Astrocyte (in vitro differentiated cells and primary cell): ENCODE measurements at regions not wholly inside any gene's neighbourhood (a gene's known extent, or its start where the extent isn't known, plus 50 kb on each side); places are given as distances from the start of the nearest gene placed in this dataset.

Source experiments
- EZH2 ChIP-seq: IDR thresholded peaks from 2 replicates; pipeline ENCODE4 v1.6.1; 2012; ENCODE audit warnings: mild to moderate bottlenecking, low read length, inconsistent platforms; ENCODE audit not compliant: insufficient read depth
- TF ChIP-seq, protein P1 (sequence below): IDR thresholded peaks from 2 replicates; pipeline ENCODE4 v1.5.1; 2011; ENCODE audit warnings: low read depth, mild to moderate bottlenecking, inconsistent platforms, low read length, moderate library complexity; ENCODE audit not compliant: insufficient read depth

GRCh38 chr1:203571661-203572060 lies 55.0 kb upstream of the ATP2B4 start:
- TF ChIP-seq, protein P1, sequence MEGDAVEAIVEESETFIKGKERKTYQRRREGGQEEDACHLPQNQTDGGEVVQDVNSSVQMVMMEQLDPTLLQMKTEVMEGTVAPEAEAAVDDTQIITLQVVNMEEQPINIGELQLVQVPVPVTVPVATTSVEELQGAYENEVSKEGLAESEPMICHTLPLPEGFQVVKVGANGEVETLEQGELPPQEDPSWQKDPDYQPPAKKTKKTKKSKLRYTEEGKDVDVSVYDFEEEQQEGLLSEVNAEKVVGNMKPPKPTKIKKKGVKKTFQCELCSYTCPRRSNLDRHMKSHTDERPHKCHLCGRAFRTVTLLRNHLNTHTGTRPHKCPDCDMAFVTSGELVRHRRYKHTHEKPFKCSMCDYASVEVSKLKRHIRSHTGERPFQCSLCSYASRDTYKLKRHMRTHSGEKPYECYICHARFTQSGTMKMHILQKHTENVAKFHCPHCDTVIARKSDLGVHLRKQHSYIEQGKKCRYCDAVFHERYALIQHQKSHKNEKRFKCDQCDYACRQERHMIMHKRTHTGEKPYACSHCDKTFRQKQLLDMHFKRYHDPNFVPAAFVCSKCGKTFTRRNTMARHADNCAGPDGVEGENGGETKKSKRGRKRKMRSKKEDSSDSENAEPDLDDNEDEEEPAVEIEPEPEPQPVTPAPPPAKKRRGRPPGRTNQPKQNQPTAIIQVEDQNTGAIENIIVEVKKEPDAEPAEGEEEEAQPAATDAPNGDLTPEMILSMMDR, result no peak
- TF ChIP-seq EZH2, result no peak
